ENCODE measurements at regions not wholly inside any gene's neighbourhood (a gene's known extent, or its start where the extent isn't known, plus 50 kb on each side); places are given as distances from the start of the nearest gene placed in this dataset.
"Not testable (repeated sequence)": the region's sequence is repeated elsewhere in the genome, so short reads cannot be mapped to it uniquely, and the experiment has no call there.

GRCh38 chr16:50448981-50449380 lies 80.2 kb upstream of the BRD7 start:
- DNase-seq = no peak

GRCh38 chr16:50448522-50448921 lies 79.7 kb upstream of the BRD7 start:
- DNase-seq = no peak

GRCh38 chr16:50447386-50447785 lies 78.6 kb upstream of the BRD7 start:
- not testable (repeated sequence) for DNase-seq

- no peak for DNase-seq
Observed at GRCh38 chr16:50446861-50447260, 78.1 kb upstream of the BRD7 start.

- DNase-seq = no peak
Observed at GRCh38 chr16:50445621-50446555, 77.1 kb upstream of the BRD7 start.

- no peak for DNase-seq
Observed at GRCh38 chr16:50444526-50444925, 75.7 kb upstream of the BRD7 start.

GRCh38 chr16:50442221-50442620 lies 73.4 kb upstream of the BRD7 start:
- DNase-seq = no peak

- no peak for DNase-seq
Observed at GRCh38 chr16:50441486-50442157, 72.8 kb upstream of the BRD7 start.

GRCh38 chr16:50440991-50441390 lies 72.2 kb upstream of the BRD7 start:
- DNase-seq = no peak

- DNase-seq = no peak
Observed at GRCh38 chr16:50440531-50440930, 71.7 kb upstream of the BRD7 start.

- DNase-seq = no peak
Observed at GRCh38 chr16:50437769-50438437, 69.1 kb upstream of the BRD7 start.

GRCh38 chr16:50436271-50436670 lies 67.5 kb upstream of the BRD7 start:
- DNase-seq = no peak

- no peak for DNase-seq
Observed at GRCh38 chr16:50434872-50435478, 66.2 kb upstream of the BRD7 start.

- no peak for DNase-seq
Observed at GRCh38 chr16:50430076-50430475, 61.3 kb upstream of the BRD7 start.

- DNase-seq = no peak
Observed at GRCh38 chr16:50428742-50429141, 60.0 kb upstream of the BRD7 start.

GRCh38 chr16:50428116-50428515 lies 59.3 kb upstream of the BRD7 start:
- no peak for DNase-seq

- no peak for DNase-seq
Observed at GRCh38 chr16:50427107-50427506, 58.3 kb upstream of the BRD7 start.

GRCh38 chr16:50425648-50426047 lies 56.9 kb upstream of the BRD7 start:
- DNase-seq = no peak

- DNase-seq = no peak
Observed at GRCh38 chr16:50425044-50425443, 56.3 kb upstream of the BRD7 start.

GRCh38 chr16:50422926-50423325 lies 54.1 kb upstream of the BRD7 start:
- no peak for DNase-seq

GRCh38 chr16:50419116-50419515 lies 50.3 kb upstream of the BRD7 start:
- DNase-seq = no peak
